HL-60 (cell line): ENCODE measurements at regions not wholly inside any gene's neighbourhood (a gene's known extent, or its start where the extent isn't known, plus 50 kb on each side); places are given as distances from the start of the nearest gene placed in this dataset.

Experiments
- DNase-seq, 2 experiments: peaks; one replicate each; pipeline ENCODE4 v3.0.0-alpha.2; 2010 to 2020; ENCODE audit warnings: low read depth in 1 of 2, low spot score in 1 of 2
- H3K27ac ChIP-seq: fragments of 250-450 bp; sonication (Bioruptor Pico); replicated peaks from 2 replicates; pipeline ENCODE4 v1.5.1; 2020; ENCODE audit warnings: mild to moderate bottlenecking, moderate library complexity
- H3K27me3 ChIP-seq: fragments of 250-450 bp; sonication (Bioruptor Pico); 2 replicates; pipeline ENCODE4 v1.5.1; 2021; ENCODE audit warnings: mild to moderate bottlenecking, moderate library complexity; ENCODE audit not compliant: insufficient read depth, poor library complexity, severe bottlenecking
- H3K4me3 ChIP-seq: replicated peaks from 2 replicates; pipeline ENCODE4 v1.5.1; 2011; ENCODE audit warnings: mild to moderate bottlenecking, control low read depth, low read length; ENCODE audit not compliant: insufficient read depth
- CTCF ChIP-seq: IDR thresholded peaks from one replicate; pipeline ENCODE4 v1.5.1; 2011; ENCODE audit warnings: low read length, control low read depth, inconsistent platforms; ENCODE audit not compliant: insufficient read depth
- GABPA ChIP-seq: IDR thresholded peaks from 2 replicates; pipeline ENCODE4 v1.6.1; 2012; ENCODE audit warnings: low read depth
- POLR2AphosphoS5 ChIP-seq: IDR thresholded peaks from 2 replicates; pipeline ENCODE4 v1.6.1; 2012; ENCODE audit warnings: low read depth
- REST ChIP-seq: IDR thresholded peaks from 2 replicates; pipeline ENCODE4 v1.6.1; 2012; ENCODE audit warnings: low read depth; ENCODE audit not compliant: insufficient replicate concordance
- SPI1 ChIP-seq: IDR thresholded peaks from 2 replicates; pipeline ENCODE4 v1.6.1; 2012; ENCODE audit warnings: low read depth, mild to moderate bottlenecking, borderline replicate concordance

- TF ChIP-seq POLR2AphosphoS5 (no peak), REST (no peak), CTCF (no peak), GABPA (no peak), SPI1 (no peak)
- Histone ChIP-seq H3K27me3 (no peaks in the 10 kb centered on the region), H3K27ac (no peak overlapping the region), H3K4me3 (no peak overlapping the region)
- no peak for DNase-seq
These were observed 121.4 kb upstream of the COPS8 start for GRCh38 chr2:236964291-236964690.

- DNase-seq = no peak
- no peak overlapping the region for H3K4me3 ChIP-seq
- TF ChIP-seq GABPA (no peak), CTCF (no peak), SPI1 (no peak), REST (no peak), POLR2AphosphoS5 (no peak)
- H3K27ac ChIP-seq = no peak overlapping the region
- H3K27me3 ChIP-seq = no peaks in the 10 kb centered on the region
These were observed 120.5 kb upstream of the COPS8 start for GRCh38 chr2:236965021-236965840.

- Histone ChIP-seq H3K27me3 (no peaks in the 10 kb centered on the region), H3K4me3 (no peak overlapping the region), H3K27ac (no peak overlapping the region)
- DNase-seq = no peak
- TF ChIP-seq GABPA = no peak
- TF ChIP-seq POLR2AphosphoS5 = no peak
- TF ChIP-seq REST = no peak
- TF ChIP-seq SPI1 = no peak
- no peak for TF ChIP-seq CTCF
These were observed 119.9 kb upstream of the COPS8 start for GRCh38 chr2:236965841-236966096.
